Neural progenitor cell (in vitro differentiated cells): ENCODE measurements at regions not wholly inside any gene's neighbourhood (a gene's known extent, or its start where the extent isn't known, plus 50 kb on each side); places are given as distances from the start of the nearest gene placed in this dataset.

Experiments
- CTCF ChIP-seq: fragments of 200-600 bp; sonication (generic); IDR thresholded peaks from 2 replicates; pipeline ENCODE4 v1.5.1; 2017; ENCODE audit warnings: antibody characterized with exemption, mild to moderate bottlenecking
- EZH2 ChIP-seq: fragments of 200-600 bp; sonication (generic); IDR thresholded peaks from 2 replicates; pipeline ENCODE4 v1.6.1; 2017; ENCODE audit warnings: antibody characterized with exemption, mild to moderate bottlenecking, moderate library complexity

DNA sequence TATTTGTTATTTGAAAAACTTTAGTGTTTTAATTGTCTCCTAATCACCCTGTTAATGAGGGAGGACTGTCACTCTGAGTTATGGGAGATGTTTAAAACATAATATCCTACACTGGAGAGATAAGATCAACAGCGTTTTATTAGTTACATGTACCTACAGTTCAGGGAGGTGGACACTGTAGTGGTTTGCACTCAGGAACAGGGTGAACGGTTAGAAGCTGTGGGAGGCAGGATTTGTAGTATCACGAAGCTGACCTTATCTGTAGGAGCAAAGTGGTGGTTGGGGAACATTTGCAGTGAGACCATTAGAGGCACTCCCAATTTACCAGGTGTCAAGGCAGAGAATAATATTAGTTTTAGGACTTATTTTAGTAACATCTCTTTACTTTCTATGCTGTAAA is 193.3 kb upstream of the KCND2 start:
- TF ChIP-seq EZH2, result no peak
- TF ChIP-seq CTCF, result no peak
